Loucy (cell line): ENCODE measurements at regions not wholly inside any gene's neighbourhood (a gene's known extent, or its start where the extent isn't known, plus 50 kb on each side); places are given as distances from the start of the nearest gene placed in this dataset.

Source experiments
- CTCF ChIP-seq: fragments of 200-600 bp; sonication (generic); conservative IDR thresholded peaks from 2 replicates; pipeline ENCODE4 v1.5.1; 2014; ENCODE audit warnings: mild to moderate bottlenecking, antibody characterized with exemption, low read length
- EZH2phosphoT487 ChIP-seq: fragments of 200-600 bp; IDR thresholded peaks from 2 replicates; pipeline ENCODE4 v1.6.1; 2018; ENCODE audit warnings: antibody characterized with exemption, mild to moderate bottlenecking, moderate library complexity, borderline replicate concordance

- TF ChIP-seq CTCF: no peak
- TF ChIP-seq EZH2phosphoT487: no peak
Measured at GRCh38 chr20:63064745-63065711, 58.3 kb upstream of the BHLHE23 start.
